ENCODE measurements at regions not wholly inside any gene's neighbourhood (a gene's known extent, or its start where the extent isn't known, plus 50 kb on each side); places are given as distances from the start of the nearest gene placed in this dataset.

DNA sequence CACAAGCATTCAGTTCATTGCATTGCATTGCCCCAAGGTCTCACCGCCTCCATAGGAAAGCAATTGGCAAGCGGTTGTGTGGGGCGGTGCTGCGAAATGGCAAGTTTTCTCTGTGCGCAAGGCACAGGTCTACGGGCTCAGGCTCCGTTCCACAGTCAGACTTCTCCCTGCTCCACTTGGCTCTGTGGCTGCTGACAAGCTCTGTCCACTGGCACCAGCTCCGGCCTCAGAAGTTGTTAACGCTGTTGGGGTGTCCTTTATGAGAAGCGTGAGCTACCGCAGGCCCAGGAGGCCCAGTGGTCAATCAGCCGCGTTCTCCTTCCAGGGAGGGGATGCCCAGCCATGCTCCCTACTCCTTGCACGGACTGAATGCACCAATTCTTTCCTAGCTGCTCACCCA is 87.0 kb upstream of the GATA6 start:
- H4K8ac ChIP-seq (replicated peaks; ENCODE audit: insufficient read length, low read depth, low read length), result no peak overlapping the region
- H3K4me2 ChIP-seq (ENCODE audit: insufficient read depth, insufficient read length, low read length), result no peak overlapping the region
- H3K27ac Mint-ChIP-seq, result no peak overlapping the region
- H3K4ac ChIP-seq (ENCODE audit: low read depth, low read length), result no peak overlapping the region
- H4K20me1 ChIP-seq (ENCODE audit: control insufficient read depth, insufficient read depth, insufficient read length), result no peaks in the 10 kb centered on the region
- H3K9ac ChIP-seq (ENCODE audit: extremely low read depth, insufficient read length, low read length), result no peak overlapping the region
- H4K5ac ChIP-seq (ENCODE audit: insufficient read length, low read depth, low read length), result no peak overlapping the region
- H3K9me3 Mint-ChIP-seq, result no peaks in the 10 kb centered on the region
- H3K27me3 ChIP-seq (ENCODE audit: insufficient read depth, low read length), result no peaks in the 10 kb centered on the region
- H3K36me3 Mint-ChIP-seq (ENCODE audit: insufficient read depth in 1 of 3, low read depth in 3 of 3), result no peaks in the 10 kb centered on the region; a peak in 1 of 7 replicates
- H2AFZ ChIP-seq (ENCODE audit: low read length), result no peak overlapping the region
- peaks cover 3% of the 10 kb centered on the region for H3K27me3 Mint-ChIP-seq (ENCODE audit: low read depth)
- H3K23ac ChIP-seq (ENCODE audit: insufficient read length, low read depth, low read length), result no peak overlapping the region
- no peak overlapping the region for H3K56ac ChIP-seq (ENCODE audit: insufficient read length, low read depth, low read length)
- H3K79me1 ChIP-seq (ENCODE audit: insufficient read depth, low read depth, low read length, poor library complexity, severe bottlenecking), result no peaks in the 10 kb centered on the region
- no peaks in the 10 kb centered on the region for H3K23me2 ChIP-seq (ENCODE audit: insufficient read length, low read depth, low read length, poor library complexity, severe bottlenecking)
- H2BK12ac ChIP-seq (ENCODE audit: insufficient read length, low read depth, low read length), result no peak overlapping the region
- no peaks in the 10 kb centered on the region for H3K79me2 ChIP-seq (ENCODE audit: insufficient read depth, low read length)
- no peak overlapping the region for H2AK5ac ChIP-seq (ENCODE audit: insufficient read length, low read length)
- TF ChIP-seq, protein P1, sequence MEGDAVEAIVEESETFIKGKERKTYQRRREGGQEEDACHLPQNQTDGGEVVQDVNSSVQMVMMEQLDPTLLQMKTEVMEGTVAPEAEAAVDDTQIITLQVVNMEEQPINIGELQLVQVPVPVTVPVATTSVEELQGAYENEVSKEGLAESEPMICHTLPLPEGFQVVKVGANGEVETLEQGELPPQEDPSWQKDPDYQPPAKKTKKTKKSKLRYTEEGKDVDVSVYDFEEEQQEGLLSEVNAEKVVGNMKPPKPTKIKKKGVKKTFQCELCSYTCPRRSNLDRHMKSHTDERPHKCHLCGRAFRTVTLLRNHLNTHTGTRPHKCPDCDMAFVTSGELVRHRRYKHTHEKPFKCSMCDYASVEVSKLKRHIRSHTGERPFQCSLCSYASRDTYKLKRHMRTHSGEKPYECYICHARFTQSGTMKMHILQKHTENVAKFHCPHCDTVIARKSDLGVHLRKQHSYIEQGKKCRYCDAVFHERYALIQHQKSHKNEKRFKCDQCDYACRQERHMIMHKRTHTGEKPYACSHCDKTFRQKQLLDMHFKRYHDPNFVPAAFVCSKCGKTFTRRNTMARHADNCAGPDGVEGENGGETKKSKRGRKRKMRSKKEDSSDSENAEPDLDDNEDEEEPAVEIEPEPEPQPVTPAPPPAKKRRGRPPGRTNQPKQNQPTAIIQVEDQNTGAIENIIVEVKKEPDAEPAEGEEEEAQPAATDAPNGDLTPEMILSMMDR (conservative IDR thresholded peaks at IDR 0.05), result no peak
- H3K27ac ChIP-seq (ENCODE audit: insufficient read length, low read depth, low read length), result no peak overlapping the region
- DNase-seq, result no peak
- no peak overlapping the region for H3T11ph ChIP-seq (ENCODE audit: low read length)
- no peak overlapping the region for H2BK120ac ChIP-seq (ENCODE audit: low read depth, low read length, poor library complexity, severe bottlenecking)
- no peak overlapping the region for H2BK5ac ChIP-seq (ENCODE audit: insufficient read length, low read length)
- H3K4me1 Mint-ChIP-seq, result peaks cover 2 to 7% of the 10 kb centered on the region in 2 experiments; a peak in 2 of 4 replicates
- H3K18ac ChIP-seq (ENCODE audit: insufficient read length, low read depth, low read length), result no peak overlapping the region
- no peak overlapping the region for H4K91ac ChIP-seq (ENCODE audit: insufficient read length, low read depth, low read length)
- no peak overlapping the region for H2BK20ac ChIP-seq (ENCODE audit: low read depth, low read length, poor library complexity, severe bottlenecking)
- no peak overlapping the region for H3K14ac ChIP-seq (ENCODE audit: insufficient read depth, low read length)
- H2BK15ac ChIP-seq (ENCODE audit: low read depth, low read length), result no peak overlapping the region
- H3K4me3 Mint-ChIP-seq, result no peak overlapping the region
- H3K9me3 ChIP-seq (ENCODE audit: control insufficient read depth, low read depth, low read length), result no peaks in the 10 kb centered on the region
- no peaks in the 10 kb centered on the region for H3K4me1 ChIP-seq (ENCODE audit: insufficient read depth, low read length)
- no CpG with 5 or more reads among the region's 14 CpGs for WGBS (ENCODE audit: extremely low coverage, insufficient read length, low lambda C conversion rate)

All from H9 (cell line).